NCI-H1048 (cell line): ENCODE measurements at regions not wholly inside any gene's neighbourhood (a gene's known extent, or its start where the extent isn't known, plus 50 kb on each side); places are given as distances from the start of the nearest gene placed in this dataset.

Experiments
- DNase-seq: peaks from one replicate; lab custom pipeline; 2025; lab: John Stamatoyannopoulos, UW

DNA sequence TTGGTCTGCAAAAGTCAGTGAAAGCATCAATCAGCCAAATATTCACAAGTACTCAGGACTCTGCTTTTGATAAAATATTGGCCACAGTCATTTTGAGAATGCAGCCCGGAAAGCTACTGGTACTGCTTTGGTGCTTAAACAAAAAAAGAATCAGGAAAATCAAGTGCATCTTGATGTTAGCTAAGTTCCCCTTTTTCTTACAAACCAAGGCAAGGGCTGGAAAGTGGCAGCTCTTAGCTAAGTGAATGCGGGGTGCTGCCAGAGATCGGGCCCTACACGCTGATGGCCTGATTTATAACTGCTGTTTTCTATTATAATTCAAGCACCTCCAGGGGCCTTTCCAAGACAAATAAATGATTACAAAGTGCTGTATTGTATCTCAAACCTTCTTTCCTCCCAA, 136.8 kb upstream of the MGMT start:
- DNase-seq, result no peak

DNA sequence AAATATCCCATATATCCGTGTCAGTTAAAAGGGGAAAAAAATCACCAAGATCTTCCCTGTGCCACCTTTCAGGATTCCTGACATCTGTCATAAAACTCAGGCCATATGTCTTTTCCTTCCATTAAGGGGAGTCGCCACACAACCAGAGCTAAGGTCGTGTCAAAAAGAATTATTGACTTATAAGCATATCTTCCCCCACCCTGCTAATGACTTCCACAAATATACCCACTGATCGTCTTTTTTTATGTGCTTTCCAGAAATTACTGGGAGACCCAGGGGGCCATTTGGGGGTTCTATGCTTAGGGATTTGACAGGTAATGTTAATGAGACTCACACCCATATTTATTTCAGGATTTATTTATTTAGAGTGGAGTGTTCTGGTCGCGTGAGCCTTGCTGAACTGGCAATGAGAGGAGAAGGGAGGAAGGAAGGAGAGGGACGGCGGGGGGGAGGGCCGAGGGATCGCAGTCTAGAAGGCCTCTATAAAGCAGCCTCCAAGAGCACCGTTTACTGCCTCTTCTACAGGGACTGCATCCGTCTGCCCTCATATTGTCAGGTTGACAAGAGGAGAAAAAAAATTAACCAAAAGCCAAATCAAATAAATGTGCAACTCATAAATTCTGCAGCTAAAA, 135.7 kb upstream of the MGMT start:
- no peak for DNase-seq

DNA sequence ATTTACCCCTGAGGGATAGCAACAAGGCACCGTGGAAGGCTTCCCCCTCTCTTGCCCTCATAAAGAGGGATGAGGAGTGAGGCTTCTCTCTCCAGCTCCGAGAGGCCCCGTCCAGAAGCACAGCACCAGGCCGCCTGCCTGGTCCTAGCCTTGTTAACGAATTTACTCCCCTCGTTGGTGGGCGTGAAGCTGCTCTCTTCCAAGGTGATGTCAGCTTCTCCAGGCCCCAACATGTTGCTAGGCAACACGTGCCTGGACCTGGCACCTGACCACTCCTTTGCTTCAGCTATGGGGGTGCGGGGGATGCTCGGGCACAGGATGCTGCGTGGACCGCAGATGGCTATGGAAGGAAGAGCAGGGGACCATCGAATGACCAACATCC, 135.2 kb upstream of the MGMT start:
- DNase-seq, result no peak

DNA sequence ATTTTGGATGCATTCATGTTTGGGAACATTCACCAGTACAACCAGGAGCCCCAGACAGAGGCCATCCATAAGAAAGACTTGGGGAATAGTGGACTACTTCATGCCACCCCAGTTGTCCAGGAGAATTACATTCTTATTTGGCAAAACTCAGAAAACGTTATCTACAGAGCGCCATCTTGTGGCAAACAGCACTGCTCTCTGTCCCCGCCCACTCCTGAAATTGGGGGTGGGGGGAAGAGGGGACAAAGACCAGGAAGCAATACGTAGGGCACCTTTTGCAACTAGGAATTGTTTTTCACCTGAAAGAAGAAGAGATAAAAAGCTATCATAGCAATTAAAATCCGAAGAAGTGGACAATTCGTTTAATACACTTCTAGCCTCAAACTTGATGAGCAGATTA, 134.6 kb upstream of the MGMT start:
- no peak for DNase-seq

DNA sequence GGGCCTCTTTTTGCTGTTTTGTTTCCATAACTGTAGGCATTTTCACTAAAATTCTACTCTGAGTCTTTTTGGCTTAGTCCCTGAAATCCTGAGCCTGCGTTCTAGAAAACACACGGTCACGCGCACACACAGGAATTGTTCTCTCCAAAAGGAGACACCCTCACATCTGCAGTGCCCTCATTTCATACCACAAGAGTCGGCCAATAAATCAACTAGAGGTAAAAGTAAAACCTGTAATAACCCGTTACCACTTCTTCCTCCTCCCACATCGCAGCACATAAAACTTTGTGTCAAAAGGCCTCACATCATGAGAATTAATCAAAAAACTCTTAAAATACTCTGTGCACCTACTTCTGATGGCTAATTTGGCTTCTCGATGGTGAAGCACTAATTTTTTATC, 133.3 kb upstream of the MGMT start:
- DNase-seq, result no peak

DNA sequence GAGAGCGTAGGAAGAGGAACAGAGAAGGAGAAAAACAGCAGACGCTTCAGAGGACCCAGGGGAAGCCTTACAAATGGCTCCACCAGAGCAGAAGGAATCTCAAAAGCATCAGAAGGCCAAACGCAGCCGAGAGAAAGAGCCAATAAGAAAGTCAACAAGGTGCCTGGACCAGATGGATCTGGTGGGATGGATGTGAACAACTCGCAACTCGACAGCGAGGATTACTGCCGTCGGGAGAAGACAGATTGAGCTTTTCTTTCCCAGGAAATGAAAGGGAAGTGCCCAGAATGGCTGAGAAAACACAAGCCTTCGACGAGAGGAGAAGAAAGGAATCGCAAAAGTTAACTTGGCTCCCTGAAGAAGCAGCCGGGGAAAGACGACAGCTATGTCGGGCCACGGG, 132.8 kb upstream of the MGMT start:
- DNase-seq, result no peak

DNA sequence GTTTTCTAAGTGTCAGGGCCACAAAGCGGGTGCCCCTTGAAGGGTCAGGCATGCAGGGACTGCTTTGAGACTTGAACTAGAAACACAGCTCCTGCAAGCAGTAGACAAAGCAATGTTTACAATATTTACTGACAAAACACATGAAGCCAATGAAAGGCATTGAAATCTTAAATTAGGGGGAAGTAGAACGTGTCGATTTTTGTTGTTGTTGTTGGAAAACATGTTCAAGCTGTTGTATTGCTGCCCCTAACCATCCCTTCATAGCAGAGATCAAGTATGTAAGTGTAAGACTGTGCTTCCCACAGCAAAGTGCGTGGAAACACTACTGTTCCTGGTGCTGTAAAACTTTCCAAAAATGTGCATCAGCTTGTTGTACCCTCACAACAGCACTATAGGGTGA, 131.6 kb upstream of the MGMT start:
- DNase-seq, result no peak

DNA sequence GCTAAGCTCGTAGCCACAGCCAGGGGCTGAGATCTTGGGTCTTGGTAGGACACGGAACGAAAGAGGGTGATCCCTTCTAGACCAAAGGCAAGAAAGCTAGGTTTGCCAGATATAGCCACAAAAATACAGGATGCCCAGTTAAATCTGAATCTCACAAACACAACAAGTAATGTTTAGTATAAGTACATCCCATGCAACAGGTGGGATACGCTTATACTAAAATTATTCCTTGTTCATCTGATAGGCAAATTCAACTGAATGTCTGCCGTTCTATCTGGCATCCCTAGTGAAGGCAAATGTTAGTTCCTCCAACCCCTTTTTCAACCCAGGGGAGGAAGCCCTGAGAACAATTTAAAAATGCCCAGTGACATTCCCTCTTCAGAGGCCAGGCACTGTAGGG, 131.1 kb upstream of the MGMT start:
- no peak for DNase-seq

DNA sequence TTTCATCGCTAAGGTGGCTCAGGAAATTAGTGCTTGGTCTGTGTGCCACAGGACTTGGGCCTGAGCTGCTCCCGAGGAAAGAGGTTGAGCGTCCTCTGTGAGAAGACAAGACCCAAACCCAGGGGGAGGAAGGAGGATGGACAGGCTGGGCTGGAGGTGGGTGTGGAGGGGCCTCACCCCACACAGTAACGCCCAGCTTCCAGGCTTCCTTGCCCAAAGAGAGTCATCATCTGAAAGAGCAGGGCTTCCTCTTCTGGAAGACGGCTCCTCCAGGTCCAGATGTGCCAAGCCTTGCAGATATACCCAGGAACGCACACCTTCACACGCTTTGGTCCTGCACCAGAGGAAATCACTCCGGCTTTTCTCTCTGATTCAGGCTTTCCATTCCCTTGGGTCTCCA, 127.8 kb upstream of the MGMT start:
- no peak for DNase-seq

DNA sequence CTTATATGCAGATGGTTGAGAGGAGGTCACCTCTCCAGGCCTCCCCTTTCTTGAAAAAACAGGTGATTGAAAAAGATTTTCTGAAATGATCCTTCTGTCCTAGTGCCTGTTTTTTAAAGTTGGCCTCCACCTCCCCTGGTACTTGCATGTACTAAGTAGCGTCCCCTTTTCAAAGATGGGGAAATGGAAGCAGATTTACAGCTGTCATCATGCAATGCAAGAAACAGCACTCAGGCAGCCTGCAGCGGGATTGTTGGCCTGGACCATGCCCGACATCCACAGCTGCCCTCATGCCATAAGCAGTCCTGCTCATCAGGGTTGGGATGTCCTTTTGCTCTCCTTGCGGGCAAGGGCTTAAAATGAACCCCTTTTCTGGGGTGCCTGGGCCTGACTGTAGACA, 127.2 kb upstream of the MGMT start:
- DNase-seq, result no peak

DNA sequence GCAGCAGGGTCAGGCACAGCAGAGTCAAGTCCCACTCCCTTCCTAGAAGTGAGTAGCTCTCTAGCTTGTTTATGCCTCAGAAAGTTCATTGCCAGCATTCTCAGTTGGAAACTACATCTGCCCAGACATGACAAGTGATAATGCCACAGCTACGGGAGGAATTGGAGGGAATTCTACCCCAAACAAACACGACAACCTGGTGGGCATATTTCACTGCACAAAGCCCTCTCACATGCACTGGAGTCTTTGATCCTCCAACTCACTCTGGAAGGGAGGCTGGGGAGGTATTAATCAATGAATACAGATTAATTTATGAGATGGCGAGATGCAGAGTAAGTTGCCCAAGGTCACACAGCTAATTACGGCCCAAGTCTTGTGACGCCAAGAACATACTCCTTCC, 126.0 kb upstream of the MGMT start:
- no peak for DNase-seq

DNA sequence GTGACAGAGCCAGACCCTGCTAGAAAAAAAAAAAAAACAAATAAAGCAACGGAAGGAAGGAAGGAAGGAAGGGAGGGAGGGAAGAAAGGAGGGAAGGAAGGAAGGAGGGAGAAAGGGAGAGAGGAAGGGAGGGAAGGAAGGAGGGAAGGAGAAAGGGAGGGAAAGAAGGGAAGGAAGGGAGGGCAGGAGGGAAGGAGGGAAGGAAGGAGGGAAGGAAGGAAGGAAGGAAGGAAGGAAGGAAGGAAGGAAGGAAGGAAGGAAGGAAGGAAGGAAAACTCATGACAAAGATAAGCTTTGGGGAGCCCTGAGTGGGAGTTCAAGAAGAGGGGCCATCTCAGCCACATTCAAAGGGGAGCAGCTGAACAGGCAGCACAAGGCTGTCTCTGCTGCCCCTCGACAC, 124.7 kb upstream of the MGMT start:
- no peak for DNase-seq

DNA sequence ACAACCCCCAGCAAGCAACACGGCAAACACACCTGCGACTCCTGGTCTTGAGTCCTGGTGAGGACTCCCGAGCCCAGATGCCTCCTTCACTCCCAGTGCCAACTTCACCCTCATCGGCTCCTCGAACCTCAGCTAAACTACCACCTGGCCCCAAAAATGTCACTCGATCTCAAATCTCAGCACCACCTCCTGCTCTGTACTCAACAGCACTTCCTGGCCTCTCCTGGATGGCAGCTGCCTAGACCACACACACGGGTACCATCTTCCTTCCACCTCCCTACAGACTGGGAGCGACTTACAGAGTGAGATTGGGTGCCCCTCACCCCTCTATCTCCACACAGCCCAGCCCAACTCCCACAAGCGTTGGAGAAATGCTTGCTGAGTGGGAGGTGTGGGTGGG, 123.9 kb upstream of the MGMT start:
- no peak for DNase-seq

DNA sequence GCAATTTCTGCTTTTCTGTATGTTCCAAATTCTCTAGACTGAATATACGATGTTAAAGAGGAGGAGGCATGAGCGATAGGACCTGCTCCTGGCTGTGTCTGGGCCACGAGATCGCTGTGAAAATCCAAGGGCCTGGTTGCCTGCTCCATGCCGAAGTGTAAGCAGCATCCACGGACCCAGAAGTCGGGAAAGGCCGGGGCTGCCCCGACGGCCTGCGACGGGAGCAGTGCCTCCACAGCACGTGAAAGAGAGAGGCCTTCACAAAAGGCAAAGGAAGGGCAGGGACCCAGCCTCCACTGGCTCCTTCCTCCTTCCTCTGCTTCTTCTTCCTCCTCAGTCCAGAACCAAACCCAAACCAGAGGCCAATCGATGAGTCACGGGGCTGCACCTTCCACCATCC, 122.9 kb upstream of the MGMT start:
- DNase-seq, result no peak

DNA sequence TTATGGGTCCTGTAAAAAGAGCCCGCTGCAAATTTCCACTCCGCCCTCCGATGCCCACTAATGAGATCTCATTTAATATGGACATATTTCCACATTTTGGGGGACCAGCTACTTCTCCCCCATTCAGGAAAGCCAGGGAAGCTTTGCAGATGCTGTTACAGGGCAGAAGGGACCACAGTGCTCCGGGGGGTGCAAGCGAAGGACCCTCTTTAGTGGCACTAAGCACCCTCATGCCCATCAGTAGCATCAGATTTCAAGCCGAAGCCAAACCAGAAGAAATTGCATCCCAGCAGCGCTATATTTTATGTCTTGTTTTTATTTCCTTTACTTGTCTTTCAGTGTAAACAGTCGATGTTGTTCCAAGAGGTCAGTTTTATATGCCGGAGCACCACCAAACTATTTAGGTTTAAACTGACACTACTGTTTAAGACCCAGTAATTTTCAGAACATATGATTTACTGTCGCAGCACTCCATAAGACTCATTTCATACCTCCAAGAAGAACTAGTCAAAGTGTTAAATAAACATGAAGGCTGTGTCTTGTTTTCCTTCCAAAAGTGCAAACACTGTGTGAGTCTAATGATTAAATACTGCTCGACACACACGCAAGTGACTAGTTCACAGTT, 122.2 kb upstream of the MGMT start:
- no peak for DNase-seq

DNA sequence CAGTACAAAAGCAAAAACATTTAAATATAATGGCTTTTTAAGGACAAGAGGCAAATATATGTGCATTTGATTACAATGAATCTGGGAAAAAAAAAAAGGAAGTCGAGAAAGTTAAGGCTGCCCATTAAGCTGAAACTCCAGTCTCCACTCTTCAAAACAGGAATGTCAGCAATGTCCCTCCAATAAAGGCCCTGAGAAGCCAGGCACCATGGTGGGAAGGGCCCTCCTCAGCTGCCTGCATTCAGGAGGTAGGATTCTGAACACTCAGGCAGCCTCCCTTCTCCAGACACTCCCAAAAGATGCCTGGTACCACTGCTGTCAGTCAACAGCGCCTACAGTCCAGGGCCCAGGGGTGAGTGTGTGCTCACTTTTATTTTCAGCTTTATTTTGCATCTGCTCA, 121.3 kb upstream of the MGMT start:
- DNase-seq, result no peak

DNA sequence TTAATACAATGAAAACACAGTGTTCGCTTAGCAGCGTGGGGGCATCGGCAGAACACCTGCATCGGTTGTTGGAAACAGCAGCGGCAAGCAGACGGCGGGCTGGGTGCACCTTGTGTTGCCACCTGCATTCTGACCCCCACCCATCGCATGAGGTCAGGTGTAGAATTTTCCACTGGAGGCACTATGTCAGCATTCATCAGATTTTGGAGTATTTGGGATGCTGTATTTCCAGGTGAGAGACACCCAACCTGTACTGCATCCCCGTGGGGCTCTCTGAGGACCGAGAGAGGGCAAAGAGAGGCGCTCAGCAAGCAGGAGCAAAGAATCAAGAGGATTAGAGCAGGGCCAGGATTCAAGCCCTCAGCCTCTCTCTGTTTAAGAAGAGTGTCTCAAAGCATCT, 116.4 kb upstream of the MGMT start:
- DNase-seq, result no peak

DNA sequence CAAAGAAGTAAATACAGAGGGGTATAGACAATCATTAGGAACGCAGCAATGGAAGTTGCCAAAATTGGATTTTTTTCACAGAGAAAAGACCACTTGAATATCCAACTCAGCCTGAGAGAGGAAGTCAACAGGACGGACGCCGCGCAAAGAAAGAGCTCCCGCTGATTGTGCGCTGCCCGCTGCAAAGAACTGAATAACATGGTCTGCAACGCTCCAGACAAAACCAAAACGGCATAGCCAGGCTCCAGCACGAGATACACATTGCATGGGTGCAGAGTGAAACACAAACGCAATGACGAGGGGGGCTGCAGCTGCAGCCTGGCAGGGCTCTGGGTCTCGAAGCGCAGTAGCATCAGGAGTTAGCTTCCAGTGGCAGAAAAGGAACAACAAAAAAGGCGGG, 113.9 kb upstream of the MGMT start:
- no peak for DNase-seq

DNA sequence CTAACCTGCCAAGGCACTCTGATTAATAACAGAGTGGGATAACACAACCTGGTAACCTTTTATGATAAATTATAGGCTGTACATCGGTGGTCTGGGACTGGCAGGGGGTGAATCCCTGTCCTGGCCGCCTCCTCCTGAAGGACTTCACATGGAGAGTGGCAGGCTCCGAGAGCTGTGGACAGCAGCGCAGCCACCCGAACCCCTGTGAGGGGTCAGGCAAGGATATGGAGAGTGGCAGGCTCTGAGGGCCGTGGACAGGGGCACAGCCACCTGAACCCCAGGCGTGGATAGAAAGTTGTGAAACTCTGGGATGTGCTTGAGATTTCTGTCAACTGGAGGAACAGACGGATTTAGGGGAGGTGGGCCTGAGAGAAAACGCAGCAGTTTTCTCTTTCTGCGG, 107.0 kb upstream of the MGMT start:
- DNase-seq, result no peak

DNA sequence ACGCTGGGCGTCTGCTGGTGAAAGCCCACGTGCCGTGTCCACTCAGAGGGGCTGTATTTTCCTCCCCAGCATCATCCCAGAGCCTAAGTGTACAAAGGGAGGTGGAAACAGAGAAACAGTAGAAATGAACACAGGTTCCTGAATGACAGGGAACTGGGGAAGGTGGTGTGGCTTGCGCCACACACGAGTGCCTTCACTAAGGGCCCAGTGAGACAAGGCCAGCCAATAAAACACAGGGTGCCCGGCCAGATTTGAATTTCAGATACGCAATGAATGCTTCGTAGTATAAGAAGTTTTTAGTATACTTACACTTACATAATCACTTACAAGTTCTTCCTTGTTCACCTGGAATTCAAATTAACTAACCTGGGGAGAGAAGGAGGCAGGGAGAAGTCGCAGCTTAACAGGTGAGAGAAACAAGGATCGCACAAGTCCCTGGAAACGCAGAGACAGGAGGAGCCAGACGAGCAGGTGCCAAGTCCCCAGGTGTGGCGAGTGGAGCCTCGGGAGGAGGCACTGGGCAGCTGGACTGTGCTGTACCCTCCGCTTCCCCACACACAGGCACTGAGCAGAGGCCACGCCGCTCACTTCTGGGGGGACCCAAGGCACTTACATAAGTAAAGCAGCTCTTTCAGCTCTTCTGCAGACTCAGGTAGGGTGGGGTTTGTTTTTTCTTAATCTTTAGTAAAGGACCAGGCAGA, 105.2 kb upstream of the MGMT start:
- no peak for DNase-seq

DNA sequence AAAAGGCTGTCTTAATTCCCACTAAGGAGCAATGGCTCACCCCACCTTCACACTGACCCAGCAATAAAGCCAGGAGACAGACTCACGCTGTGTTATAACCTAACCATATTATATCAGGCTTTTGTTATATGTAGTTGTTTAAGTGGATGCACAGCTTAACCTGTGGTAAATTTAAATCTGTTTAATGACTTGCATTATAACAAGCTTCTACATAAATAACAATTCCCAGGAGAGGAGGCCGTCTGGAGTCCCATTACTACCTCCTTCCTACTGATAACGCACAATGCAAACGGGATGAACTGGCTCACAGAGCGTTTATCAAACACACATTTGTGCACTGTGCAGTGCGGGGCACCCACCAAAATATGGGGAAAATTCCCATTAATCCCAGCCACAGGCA, 102.1 kb upstream of the MGMT start:
- DNase-seq, result no peak

DNA sequence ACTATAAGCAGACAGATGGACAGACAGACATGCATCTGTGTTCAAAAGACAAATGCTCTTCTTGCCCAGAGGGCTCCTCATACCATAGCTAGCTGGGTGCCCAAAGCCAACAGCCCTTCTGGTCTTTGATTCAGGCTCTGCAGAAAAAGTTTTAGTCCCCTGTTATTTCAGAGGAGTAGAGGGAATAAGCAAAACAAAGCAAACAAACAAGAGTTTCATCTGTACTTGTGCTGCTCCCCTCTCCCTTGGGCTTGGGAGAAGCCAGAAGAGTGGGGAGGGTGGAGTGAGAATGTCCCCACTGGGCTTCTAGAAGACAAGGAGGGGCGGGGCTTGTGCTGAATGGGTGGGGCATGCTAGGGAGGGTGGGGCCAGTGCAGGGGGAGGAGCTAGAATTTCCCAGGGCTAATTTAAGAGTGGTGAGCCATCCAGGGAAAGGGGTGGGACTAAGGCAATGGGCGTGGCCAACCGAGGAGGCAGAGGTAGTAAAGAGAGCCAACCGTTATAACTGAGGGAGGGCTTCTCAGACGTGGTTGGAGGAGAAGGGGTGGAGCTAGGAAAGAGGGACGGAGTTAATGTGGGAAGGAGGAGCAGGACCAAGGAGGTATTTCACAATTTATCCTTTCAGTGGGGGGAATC, 101.2 kb upstream of the MGMT start:
- no peak for DNase-seq

DNA sequence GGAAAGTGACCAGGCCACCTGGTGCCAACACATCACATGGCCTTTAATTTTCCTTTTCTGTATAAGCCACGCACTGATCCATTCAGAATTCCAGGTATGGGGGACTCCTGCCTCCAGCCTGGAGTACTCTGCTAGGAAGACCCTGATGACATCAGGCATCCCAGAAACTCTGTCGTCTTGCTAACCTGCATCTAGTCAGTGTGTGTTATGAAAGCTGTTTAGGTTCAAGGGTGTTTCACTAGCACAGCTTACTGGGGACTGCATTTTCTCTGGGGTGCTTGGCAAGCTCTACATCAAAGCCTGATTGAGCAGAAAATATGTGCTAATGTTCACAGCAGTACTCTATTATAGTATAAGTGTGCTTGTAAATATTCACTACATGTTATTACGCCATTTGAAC, 100.6 kb upstream of the MGMT start:
- DNase-seq, result no peak
